GM18505 (cell line): ENCODE measurements at regions not wholly inside any gene's neighbourhood (a gene's known extent, or its start where the extent isn't known, plus 50 kb on each side); places are given as distances from the start of the nearest gene placed in this dataset.

Experiments
- ATAC-seq: cut with Tn5 transposase; IDR thresholded peaks from one replicate; pipeline ENCODE4 v1.9.1; 2021; ENCODE audit not compliant: unreplicated experiment
- POLR2A ChIP-seq: IDR thresholded peaks from 4 replicates; pipeline ENCODE4 v1.6.1; 2011; ENCODE audit warnings: borderline replicate concordance; ENCODE audit not compliant: insufficient read depth, insufficient read length; ENCODE audit errors: extremely low read depth

DNA sequence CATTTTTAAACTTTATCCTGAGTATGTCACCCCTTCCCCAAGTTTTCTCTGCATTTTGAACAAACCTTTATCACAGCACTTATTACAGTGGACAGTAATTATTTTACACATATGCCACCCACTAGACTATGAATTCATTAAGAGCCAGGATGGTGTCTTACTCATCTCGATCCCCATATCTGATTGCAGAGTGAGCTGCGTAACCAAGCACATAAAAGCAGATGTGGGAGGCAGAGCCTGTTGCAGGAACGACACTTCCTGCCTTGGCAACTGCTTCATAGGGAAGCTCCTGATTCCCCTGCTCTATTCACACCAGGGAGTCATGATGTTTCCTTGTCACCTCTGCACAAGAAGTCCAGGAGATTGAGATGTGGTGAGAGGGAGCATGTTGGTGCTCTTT is 91.1 kb downstream of the MINAR1 start:
- TF ChIP-seq POLR2A: no peak
- no peak for ATAC-seq

DNA sequence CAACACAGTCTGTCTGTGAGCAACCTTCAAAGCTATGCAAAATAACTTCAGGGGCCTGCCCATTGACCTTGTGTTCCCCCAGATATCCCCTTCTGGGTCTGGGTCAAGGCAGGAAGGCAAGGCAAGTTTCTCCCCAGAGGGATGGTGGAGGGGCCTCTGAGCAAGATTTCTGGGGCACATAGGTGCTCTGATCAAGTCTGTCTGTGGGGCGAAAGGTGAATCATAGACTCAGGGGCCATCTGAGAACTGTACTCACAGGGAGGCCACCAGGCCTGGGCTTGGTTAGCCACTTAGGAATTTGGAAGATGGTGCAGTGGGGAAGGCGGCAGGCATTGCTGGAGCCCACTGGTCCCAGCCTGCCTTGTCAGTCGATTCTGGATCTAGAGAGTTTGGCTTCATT is 92.4 kb downstream of the MINAR1 start:
- no peak for ATAC-seq
- TF ChIP-seq POLR2A: no peak

DNA sequence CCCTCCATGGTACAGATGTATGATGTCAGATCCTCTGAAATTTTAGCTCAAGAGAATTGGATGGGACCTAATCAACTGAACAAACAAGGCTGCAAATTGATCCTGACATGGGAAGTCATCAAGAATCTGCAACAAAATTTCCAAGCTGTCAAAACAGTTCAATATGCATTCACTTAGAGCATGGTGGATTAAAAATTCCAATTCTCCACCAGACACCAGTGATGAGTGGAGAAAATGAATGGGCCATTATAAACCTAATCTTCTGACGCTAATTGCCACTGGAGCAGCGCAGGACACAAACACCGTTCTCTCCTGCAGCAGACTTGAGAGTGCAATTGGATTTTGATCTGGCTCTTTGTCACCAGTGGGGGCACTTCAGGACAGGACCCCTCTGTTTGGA is 94.2 kb downstream of the MINAR1 start:
- no peak for TF ChIP-seq POLR2A
- ATAC-seq: no peak

- no peak for TF ChIP-seq POLR2A
- ATAC-seq: no peak
Observed at GRCh38 chr15:79527821-79528220, 95.7 kb downstream of the MINAR1 start.

DNA sequence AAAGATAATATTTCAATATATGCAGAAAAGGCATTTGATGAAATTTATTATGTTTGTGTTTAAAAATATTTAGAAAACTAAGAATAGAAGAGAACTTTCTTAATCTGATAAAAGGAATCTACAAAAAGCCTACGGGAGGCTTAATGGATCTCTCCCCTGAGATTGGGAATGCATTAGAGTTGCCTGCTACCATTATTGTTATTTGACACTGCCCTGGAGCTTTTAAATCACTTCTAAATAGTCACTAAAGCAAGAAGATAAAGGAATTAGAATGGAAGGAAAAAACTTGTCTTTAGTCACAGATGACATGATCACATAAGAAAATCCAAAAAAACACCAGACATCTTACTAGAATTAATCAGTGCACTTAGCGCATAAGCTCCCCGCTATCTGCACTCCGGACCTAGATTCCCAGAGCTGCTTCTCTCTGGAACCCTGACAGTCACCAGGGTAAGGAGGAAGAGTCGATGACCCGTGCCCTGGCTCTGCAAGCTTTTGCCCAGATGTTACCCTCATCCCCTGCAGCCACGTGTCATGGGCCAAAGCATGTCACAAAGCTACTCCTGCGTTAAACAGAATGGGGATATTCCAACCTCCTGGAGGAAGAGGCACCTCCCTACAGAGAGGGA is 97.1 kb downstream of the MINAR1 start:
- ATAC-seq: no peak

GRCh38 chr15:79535536-79535935 is 103.4 kb downstream of the MINAR1 start:
- no peak for ATAC-seq
- no peak for TF ChIP-seq POLR2A

More for the DNA sequence above, 97.1 kb downstream of the MINAR1 start:
- TF ChIP-seq POLR2A: no peak

- no peak for TF ChIP-seq POLR2A
- no peak for ATAC-seq
Observed at GRCh38 chr15:79538527-79538926, 106.4 kb downstream of the MINAR1 start.

GRCh38 chr15:79539401-79539800 is 107.3 kb downstream of the MINAR1 start:
- TF ChIP-seq POLR2A: no peak
- no peak for ATAC-seq

DNA sequence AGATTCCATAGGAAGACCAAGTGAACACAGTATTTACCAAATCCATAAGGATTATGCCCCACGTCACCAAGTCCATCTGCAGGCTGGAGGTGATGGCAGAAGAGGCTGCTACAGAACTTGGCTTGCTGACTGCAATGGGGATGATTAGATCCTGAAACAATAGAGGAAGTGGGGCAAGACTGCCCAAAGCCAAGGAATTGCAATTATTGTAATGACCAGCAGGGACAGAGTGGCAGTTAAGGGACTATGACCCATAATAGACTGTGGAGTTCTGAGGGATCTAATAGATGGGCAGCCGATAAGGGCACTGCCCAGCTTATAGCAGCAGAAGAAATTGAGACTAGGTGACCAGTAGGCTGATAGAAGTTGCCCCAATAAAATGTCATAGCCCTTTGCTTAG is 108.4 kb downstream of the MINAR1 start:
- no peak for TF ChIP-seq POLR2A
- no peak for ATAC-seq

GRCh38 chr15:79541196-79541595 is 109.1 kb downstream of the MINAR1 start:
- no peak for TF ChIP-seq POLR2A
- ATAC-seq: no peak

DNA sequence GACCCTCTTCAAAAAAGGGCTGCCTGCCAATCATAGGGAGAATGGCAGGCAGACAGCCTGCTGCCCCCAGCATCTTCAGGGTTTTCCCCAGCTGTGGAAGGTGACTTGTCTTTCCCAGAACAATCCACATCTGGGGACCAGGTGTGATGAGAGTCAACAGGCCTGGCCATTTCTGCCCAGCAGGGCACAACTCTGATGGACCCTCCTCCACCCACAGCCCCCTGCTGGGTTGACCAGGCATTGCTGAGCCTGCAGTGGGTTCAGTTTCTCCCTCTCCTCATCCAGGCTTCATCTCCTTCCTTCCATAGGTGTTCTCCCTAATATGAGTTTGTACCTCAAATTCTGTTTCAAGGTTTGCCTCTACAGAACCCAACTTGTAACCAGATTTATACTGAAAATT is 111.0 kb downstream of the MINAR1 start:
- ATAC-seq: no peak
- TF ChIP-seq POLR2A: no peak

DNA sequence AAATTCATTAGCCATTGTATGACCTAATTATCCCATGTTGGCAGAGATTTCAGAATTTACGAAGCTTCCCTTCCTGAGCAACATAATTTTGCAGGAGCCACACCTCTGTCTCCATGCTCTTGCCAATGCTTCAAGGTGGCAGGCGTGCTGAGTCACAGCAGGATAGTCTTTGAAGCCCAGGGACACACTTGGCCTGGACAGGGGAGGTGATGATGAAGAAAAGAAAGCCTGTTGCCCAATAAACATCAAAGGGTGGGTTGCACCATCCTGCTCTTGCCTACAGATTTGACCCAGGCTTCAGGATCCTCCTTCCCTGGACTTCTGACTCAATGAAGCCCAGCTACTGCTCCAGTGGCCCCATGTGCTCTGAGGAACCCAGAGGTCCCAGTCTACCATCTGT is 117.1 kb downstream of the MINAR1 start:
- TF ChIP-seq POLR2A: no peak
- ATAC-seq: no peak

- no peak for TF ChIP-seq POLR2A
- ATAC-seq: no peak
Observed at GRCh38 chr15:79560384-79560783, 128.2 kb downstream of the MINAR1 start.

- no peak for TF ChIP-seq POLR2A
- ATAC-seq: no peak
Observed at GRCh38 chr15:79561982-79562381, 129.8 kb downstream of the MINAR1 start.

- TF ChIP-seq POLR2A: no peak
Observed at GRCh38 chr15:79562403-79562815, 130.3 kb downstream of the MINAR1 start.

More at GRCh38 chr15:79562403-79562815, 130.3 kb downstream of the MINAR1 start:
- no peak for ATAC-seq
